Esophagus muscularis mucosa (tissue), 4 donors: ENCODE measurements at regions not wholly inside any gene's neighbourhood (a gene's known extent, or its start where the extent isn't known, plus 50 kb on each side); places are given as distances from the start of the nearest gene placed in this dataset.

ENCODE experiments used
- EP300 ChIP-seq: sonication (generic); formaldehyde crosslinking; IDR thresholded peaks from one replicate; pipeline ENCODE4 v1.6.1; 2017; ENCODE audit warnings: antibody characterized with exemption
- POLR2A ChIP-seq: fragments of 450-650 bp; IDR thresholded peaks from one replicate; pipeline ENCODE4 v1.6.1; 2017; ENCODE audit warnings: antibody characterized with exemption, moderate library complexity, mild to moderate bottlenecking, low read depth
- POLR2AphosphoS5 ChIP-seq, 2 donors: sonication (generic); formaldehyde crosslinking; IDR thresholded peaks; one replicate each; pipeline ENCODE4 v1.6.1; 2017; ENCODE audit warnings: antibody characterized with exemption in 2 of 2
- TF ChIP-seq, protein P1 (sequence below), 3 experiments: fragments of 200-600 bp in 2 of 3; fragments of 450-650 bp in 1 of 3; sonication (generic) in 2 of 3; IDR thresholded peaks; one replicate each; pipeline ENCODE4 v1.5.1; 2017 to 2019; ENCODE audit warnings: antibody characterized with exemption in 3 of 3, mild to moderate bottlenecking in 2 of 3, moderate library complexity in 1 of 3

DNA sequence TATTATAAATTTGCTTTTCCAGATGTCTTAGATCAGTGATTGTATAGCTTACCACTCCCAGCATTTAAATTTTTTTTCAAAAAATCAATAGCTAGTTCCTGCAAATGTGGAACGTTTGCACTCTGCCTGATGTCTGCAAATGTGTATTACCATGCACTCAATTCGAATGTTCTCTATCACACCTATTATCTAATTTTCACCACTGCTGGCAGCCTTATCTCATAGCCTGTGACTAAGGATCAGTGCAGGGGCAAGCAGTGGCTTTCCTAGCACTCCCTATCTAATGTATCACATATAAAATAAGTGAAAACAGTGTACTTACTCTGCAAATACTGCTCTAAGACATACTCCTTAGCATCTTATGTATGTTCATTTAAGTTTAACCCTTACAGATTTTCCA is 196.3 kb upstream of the PLSCR5 start:
- TF ChIP-seq POLR2AphosphoS5 (IDR thresholded peaks at IDR 0.05), result no peak
- TF ChIP-seq, protein P1, sequence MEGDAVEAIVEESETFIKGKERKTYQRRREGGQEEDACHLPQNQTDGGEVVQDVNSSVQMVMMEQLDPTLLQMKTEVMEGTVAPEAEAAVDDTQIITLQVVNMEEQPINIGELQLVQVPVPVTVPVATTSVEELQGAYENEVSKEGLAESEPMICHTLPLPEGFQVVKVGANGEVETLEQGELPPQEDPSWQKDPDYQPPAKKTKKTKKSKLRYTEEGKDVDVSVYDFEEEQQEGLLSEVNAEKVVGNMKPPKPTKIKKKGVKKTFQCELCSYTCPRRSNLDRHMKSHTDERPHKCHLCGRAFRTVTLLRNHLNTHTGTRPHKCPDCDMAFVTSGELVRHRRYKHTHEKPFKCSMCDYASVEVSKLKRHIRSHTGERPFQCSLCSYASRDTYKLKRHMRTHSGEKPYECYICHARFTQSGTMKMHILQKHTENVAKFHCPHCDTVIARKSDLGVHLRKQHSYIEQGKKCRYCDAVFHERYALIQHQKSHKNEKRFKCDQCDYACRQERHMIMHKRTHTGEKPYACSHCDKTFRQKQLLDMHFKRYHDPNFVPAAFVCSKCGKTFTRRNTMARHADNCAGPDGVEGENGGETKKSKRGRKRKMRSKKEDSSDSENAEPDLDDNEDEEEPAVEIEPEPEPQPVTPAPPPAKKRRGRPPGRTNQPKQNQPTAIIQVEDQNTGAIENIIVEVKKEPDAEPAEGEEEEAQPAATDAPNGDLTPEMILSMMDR (IDR thresholded peaks at IDR 0.05), result no peak
- TF ChIP-seq POLR2A, result no peak
- TF ChIP-seq EP300, result no peak
